NCI-H345 treated with DMSO at 0.1 percent for 48 hours (cell line): ENCODE measurements at regions not wholly inside any gene's neighbourhood (a gene's known extent, or its start where the extent isn't known, plus 50 kb on each side); places are given as distances from the start of the nearest gene placed in this dataset.
"Not testable (repeated sequence)": the region's sequence is repeated elsewhere in the genome, so short reads cannot be mapped to it uniquely, and the experiment has no call there.

ENCODE experiments used
- DNase-seq: peaks from one replicate; lab custom pipeline; 2025; ENCODE audit not compliant: unreplicated experiment; lab: John Stamatoyannopoulos, UW

DNA sequence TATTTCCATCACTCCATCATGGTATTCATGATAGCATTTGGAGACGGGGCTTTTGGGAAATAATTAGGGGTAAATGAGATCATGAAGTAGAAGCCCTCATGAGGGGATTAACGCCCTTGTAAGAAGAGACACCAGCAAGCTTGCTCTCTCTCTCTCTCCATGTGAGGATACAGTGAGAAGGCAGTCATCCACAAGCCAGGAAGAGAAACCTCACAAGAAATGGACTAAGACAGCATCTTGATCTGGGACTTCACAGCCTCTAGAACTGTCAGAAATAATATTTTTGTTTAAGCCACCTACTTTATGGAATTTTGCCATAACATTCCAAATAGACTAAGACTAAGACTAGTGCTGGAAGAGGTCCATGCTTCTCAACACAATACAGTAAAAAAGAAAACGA, 464.6 kb upstream of the GCFC2 start:
- DNase-seq, result no peak

DNA sequence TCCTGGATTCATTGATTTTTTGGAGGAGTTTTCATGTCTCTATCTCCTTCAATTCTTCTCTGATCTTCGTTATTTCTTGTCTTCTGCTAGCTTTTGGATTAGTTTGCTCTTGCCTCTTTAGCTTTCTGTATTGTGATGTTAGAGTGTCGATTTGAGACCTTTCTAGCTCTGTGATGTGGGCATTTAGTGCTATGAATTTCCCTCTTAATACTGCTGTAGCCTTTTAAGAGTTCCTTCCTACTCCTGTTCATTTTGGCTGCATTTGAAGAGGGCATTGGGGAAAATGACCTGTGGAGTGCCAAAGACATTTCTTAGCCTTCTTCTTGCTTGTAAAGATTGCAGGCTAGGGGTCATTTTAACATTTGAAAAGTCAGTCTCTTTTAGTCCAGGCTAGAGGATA, 463.8 kb upstream of the GCFC2 start:
- DNase-seq, result no peak

DNA sequence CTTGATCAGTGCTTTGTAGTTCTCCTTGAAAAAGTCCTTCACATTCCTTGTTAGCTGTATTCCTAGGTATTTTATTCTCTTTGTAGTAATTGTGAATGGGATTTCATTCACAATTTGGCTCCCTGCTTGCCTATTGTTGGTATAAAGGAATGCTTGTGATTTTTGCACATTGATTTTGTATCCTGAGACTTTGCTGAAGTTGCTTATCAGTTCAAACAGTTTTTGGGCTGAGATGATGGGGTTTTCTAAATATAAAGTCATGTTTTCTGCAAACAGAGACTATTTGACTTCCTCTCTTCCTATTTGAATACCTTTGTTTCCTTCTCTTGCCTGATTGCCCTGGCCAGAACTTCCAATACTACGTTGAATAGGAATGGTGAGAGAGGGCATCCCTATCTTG, 462.5 kb upstream of the GCFC2 start:
- DNase-seq, result not testable (repeated sequence)

DNA sequence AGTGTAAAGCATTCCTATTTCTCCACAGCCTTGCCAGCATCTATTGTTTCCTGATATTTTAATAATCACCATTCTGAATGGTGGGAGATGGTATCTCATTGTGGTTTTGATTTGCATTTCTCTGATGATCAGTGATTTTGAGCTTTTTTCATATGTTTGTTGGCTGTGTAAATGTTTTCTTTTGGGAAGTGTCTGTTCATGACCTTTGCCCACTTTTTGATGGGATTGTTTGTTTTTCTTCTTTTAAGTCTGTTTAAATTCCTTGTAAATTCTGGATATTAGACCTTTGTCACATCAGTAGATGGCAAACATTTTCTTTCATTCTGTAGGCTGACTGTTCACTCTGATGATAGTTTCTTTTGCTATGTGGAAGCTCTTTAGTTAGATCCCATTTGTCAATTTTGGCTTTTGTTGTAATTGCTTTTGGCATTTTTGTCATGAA, 461.5 kb upstream of the GCFC2 start:
- DNase-seq, result not testable (repeated sequence)

DNA sequence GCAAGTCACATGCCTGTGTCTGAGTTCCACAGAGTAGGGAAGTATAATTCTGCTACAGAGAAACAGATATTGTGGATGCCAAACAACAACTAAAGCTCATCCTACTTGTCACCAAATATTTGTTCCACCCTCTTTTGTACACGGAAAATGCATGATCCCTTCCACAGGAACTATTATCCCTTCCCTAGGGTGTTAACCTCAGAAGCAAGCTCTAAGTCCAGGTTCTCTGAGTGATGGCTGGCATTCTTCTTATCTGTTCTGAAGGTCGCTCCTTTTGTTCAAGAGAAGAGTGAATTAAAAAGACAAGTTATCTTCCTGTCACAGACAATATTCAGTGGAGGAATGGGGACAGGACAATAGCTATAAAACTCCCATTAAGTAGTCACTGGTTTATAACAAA, 460.1 kb upstream of the GCFC2 start:
- no peak for DNase-seq

DNA sequence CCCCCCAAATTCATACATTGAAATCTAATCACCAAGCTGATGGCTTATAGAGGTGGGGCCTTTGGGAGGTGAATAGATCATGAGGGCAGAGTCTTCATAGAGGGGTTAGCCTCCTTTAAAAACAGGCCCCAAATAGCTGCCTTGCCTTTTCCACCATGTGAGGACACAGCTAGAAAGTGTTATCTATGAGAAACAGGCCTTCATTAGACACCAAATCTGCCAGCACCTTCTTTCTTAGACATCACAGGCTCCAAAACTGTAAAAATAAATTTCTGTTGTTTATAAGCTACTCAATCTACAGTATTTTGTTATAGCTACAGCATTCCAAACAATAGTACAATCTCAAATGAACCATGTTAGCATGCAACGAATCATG, 459.3 kb upstream of the GCFC2 start:
- no peak for DNase-seq

DNA sequence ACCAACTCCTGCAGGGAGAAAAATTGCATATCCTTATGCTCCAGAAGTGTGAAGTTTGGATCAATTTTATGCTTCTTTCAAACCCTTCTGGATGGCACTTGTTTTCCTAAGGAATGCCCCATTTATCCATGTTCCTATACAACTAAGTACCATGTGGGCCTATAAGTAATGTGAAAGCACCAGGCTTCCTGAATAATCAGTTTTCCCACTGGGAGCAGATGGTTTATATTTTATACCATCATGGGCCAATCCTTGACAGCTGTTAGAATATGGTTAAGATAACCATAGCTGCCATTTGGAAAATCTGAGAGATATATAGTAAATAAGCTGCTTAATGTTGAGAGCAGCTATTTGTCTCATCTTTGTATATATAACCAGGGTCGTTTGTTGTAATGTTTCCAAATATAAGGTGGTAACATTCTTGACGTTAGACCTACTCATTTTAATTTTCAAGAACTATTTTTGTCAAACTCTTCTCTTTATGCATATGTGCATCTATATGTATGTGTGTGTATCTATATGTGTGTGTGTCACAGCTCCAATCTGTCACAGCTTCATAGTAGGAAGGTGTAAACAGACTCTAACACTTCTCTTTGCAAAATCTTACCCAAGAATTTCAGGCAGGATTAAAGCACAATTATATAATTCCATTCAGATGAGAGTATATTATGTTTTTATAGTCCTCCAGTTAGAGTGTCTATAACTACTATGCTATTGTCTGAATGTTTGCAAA, 458.7 kb upstream of the GCFC2 start:
- DNase-seq, result no peak

DNA sequence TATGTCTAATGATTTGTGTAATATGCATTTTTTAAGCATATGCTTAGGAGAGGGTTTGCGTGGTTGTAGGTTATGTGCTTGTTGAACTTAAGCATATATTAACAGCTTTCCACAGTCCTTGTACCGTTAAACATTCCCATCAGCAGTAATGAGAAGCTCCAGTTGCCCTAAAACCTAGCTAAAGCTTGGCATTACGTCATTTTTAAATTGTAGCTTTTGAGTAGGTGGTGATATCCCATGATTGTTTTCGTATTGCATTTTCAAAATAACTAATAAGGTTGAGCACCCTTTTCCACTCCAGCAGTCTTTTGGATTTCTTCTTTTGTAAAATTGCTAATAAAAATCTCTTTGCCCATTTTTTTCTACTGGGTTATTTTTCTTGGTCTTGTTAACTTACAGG, 453.1 kb upstream of the GCFC2 start:
- no peak for DNase-seq

DNA sequence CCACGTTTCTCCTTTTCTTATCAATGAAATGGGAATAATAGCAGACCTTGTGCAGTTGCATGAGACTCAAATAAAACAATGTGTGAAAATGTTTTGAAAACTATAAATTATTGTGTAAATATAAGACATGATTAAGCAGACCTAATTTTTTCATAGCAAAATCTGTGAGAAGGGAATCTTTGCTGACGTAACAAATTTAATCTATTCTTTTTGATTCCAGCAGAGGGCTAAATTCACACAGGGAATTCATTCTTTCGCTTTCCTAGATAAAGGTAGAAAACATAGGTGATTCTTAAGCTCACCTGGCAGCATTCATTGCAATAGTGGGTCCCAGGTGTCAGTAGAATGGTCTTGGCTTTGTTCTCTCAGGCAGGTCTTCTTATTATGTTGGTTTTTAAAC, 450.0 kb upstream of the GCFC2 start:
- no peak for DNase-seq

DNA sequence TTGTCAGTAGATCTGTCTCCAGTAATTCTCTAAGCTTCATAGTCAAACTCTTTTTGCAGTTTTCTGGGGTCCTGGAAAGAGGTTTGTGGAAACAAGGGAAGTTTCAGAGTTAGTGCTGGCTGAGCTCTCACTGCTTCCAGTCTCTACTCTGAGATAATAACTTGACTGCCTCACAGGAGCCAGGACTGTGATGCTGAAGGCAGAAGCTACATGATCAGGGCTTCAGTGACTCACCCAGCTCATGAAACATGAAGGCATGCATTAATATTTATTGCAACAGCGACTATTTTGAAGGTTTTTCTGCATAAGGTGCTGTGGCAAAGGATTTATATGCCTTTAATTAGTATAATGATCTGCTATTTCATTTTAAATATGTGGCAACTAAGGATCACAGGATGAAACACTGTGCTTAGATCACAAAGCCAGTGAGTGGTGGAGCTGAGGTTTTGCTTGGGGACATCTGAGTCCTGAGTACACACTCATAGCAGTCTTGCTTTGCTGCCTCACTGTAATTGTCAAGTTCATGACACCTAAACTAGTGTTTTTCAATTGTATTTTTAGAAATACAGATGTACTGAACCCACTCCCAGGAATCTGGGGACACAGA, 448.4 kb upstream of the GCFC2 start:
- DNase-seq, result no peak

DNA sequence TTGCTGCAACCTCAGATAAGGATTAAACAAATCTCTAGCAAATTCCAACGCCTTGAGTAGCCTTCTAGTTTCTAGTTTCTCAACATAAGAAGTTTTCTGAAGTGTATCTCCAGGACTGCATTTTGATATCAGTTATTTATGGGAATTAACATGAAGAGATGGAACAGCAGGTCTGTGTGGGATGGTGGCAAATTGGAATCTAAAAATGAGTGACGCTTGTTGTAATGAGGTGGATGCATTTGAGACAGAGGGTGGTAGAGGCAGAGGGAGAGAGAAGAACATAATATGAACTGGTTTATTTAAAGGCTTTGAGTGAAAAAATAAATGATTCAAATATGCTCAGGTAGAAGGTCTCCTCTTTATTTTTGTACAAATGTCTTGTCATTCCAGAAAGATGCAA, 446.8 kb upstream of the GCFC2 start:
- DNase-seq, result no peak

DNA sequence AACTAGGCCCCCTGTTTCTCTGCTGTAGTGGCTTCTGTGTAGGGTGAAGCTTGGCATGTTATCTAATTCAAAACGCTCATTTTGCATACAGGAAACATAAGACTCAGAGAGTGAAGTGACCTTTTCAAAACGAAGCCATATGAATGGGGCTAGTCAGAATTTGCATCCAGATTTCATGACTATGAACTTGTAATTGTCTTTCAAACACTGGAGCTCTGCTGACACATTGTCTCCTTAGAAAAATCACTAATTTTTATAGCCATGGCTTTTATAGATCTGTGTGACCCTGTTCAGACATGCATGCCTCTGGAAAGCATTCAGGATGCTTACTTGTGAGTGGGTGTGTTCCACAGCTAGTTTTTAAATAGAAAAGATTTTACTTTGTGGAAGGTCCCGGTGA, 444.3 kb upstream of the GCFC2 start:
- no peak for DNase-seq

DNA sequence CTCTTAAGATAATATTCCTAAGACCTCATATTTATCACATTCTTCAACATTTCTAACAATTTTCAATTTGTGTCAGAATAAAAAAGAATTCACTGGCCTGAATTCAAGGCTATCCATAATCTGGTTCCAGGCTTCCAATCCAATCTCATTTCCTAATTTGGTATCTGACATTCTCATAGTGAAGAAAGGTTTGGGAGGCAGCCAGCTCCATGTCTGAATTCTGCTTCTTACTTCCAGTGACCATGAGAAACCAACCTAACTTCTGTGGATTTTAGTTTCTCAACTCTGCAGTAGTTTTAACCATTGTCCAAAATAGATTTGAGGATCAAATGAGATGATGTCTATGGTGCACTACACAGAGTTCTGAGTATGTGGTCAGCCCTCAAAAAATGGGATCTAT, 439.1 kb upstream of the GCFC2 start:
- DNase-seq, result no peak

DNA sequence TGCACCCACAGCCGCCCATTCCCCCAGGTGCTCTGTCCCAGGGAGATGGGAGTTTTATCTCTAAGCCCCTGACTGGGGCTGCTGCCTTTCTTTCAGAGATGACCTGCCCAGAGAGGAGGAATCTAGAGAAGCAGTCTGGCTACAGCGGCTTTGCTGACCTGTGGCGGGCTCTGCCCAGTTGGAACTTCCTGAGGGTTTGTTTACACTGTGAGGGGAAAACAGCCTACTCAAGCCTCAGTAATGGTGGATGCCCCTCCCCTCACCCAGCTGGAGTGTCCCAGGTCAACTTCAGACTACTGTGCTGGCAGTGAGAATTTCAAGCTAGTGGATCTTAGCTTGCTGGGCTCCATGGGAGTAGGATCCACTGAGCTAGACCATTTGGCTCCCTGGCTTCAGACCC, 428.6 kb upstream of the GCFC2 start:
- not testable (repeated sequence) for DNase-seq

DNA sequence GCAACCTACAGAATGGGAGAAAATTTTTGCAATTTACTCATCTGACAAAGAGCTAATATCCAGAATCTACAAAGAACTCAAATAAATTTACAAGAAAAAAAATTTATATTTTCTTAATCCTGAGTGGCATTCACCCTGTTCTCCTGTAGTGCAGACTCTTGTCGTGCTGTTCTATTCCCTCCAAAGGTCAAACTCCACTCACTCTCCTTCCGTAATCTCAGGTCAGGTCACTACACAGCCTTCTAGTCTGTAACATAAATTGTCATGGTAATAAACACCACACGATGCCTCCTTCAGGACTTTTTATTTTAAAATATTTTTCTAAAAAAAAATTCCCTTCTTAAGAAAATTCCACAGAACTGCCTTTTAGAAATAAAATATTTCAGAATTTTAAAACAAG, 417.9 kb upstream of the GCFC2 start:
- no peak for DNase-seq

DNA sequence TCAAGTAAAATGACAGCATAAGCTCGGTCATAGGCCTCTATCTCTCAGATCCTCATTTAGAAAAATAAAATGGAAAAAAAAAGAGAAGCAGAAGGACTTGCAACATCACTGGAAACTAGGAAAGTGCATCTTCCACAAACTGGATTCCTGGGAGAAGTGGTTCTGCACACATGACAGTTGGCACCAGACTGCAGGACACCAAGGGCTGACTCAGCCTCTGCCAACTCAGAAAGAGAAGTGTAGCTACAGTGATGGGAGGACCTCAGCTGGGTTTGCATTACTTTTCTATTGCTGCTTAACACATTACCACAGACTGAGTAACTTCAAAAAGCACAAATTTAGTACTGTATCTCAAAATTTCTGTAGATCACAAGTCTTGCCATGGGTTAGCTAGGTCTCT, 409.5 kb upstream of the GCFC2 start:
- no peak for DNase-seq

DNA sequence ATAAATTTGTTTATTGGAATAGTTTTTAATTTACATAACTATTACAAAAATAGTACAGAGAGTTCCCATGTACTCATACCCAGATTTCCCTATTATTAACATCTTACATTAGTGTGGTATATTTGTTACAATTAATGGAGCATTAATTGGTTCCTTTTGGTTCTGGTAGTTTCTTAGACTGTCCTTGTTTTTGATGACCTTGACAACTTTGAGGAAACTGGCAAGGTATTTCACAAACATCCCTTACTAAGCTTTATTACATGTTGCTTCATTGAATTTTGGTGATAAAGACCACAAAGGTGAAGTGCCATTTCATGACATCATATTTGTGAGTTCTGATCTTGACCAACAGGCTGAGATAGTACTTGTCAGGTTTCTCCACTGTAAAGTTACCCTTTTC, 379.0 kb upstream of the GCFC2 start:
- no peak for DNase-seq

DNA sequence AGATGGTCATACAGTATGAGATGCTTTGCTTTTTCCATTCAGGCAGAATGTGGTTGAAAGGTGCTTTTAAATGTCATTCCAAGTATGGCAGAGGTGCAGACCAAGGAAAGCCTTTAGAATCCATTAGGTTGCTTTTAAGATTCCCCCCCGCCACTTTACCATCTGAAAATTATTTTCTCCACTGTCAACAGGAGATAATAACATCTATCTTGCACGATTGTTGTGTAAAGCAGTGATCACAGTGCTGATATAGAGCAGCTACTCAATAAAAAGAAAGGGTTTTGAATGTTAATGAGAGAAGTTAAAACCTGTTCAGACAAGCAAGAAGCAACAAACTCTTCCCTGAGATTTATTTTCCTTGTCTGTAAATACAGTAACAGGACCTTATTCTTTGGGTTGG, 372.5 kb upstream of the GCFC2 start:
- no peak for DNase-seq

DNA sequence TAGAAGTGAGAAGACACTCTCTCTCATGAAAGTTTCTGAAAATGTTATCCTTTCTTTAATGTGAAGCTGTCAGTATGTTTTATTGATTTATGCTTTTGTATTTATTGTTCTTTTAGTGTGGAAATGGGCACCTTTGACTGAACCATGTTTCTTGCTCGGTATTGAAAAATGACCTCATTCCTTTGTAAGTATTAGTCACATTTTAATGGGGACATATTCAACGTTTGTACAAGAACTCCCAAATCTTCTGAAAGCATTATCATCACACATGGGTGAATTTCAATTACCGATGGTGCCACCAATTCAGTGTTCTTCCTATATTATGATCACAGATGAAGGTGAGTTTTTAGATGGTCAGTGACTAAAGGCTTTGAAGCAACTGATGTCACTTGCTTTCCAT, 371.8 kb upstream of the GCFC2 start:
- no peak for DNase-seq

DNA sequence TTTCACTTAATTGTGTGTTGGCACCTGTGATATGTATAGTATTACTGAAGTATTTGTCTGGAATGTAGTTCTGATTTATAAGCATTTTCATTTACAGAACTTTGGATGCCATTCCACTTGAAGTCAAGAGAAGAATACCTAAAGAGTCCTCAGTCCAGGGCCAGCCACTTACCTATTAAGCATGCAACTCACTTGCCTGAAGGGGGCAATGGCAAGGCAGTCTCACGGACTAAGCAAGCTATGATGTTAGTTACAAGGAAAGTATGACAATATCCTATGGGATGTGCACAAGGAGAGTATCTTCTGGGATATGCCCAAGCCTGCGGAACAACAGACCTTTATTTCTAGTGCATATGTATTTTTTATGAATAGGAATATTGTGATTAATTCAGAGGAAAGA, 369.4 kb upstream of the GCFC2 start:
- DNase-seq, result no peak

DNA sequence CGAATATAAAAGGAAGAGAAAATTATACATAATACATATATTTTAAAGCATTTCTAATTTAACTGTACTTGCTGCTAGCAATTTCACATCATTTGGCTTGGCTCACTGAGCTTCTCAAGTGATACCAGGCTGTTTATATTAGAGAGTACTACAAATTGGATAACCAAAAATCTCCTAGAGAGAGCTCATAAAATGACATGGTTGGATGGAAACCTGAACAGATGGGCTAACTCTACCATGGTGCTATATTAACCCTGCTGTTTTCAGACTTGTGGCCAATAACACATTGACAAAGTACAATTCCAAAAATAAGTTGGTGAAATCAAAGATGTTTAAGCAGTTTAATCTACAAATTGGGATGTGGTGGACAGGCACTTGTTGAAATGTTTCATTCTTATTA, 364.4 kb upstream of the GCFC2 start:
- peak; percentile 32 for DNase-seq

DNA sequence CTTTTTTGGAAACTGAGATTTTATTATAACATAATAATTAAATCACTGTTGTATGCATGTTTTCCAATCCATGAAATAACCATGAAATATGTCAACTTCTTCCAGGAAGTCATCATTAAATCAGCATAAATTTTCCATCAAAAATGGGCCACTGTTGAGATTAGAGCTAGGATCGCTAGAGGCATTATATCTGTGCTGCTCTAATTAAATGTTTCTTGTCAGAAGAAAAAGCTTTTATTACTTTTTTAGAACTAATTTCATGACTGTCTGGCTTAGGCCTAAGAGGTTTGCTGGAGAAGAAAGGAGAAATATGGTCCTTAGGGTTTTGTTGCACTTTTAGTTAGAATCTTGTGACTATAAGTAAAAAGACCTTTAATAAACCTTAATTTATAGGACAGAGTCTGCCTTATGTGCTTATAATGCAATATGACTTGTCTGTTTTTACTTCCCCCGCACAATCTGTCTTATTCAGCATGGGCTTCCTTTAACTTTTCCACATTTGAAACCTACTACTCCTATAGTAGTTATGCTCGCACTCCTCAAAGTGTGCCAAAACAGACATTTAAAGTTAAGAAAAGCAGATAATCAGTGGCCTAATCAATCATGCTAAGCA, 363.4 kb upstream of the GCFC2 start:
- DNase-seq, result no peak

DNA sequence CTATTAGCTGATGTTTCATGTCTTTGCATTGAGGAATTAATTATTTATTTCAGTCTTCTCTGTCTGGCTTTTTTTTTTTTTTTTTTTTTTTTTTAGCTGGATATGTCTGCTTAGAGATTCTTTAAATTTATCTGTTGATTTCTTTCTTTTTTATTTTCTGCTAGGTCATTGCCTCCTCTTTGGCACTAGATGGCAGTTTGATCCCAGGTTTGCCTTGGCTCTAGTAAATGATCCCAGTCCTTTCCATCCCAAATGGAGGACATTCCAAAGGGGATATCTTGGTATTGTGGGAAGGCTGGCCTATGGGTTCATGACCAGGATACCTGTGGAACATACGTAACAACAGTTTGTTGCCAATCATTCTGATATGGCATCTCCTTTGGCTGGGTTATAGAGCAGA, 339.5 kb upstream of the GCFC2 start:
- no peak for DNase-seq
